ENCODE measurements at regions not wholly inside any gene's neighbourhood (a gene's known extent, or its start where the extent isn't known, plus 50 kb on each side); places are given as distances from the start of the nearest gene placed in this dataset.

GRCh38 chr6:27816906-27817305, 95.3 kb downstream of the OR2B2 start:
- TF ChIP-seq CTCF (conservative IDR thresholded peaks at IDR 0.05 in 1 of 2, IDR thresholded peaks at IDR 0.05 in 1 of 2; ENCODE audit: extremely low read depth in 1 of 2, insufficient read depth in 1 of 2, low read depth in 1 of 2, low read length in 2 of 2) (no peak), EZH2 (IDR thresholded peaks at IDR 0.05; ENCODE audit: borderline replicate concordance, low read length) (no peak)
